WERI-Rb-1 (cell line): ENCODE measurements at regions not wholly inside any gene's neighbourhood (a gene's known extent, or its start where the extent isn't known, plus 50 kb on each side); places are given as distances from the start of the nearest gene placed in this dataset.

Source experiments
- DNase-seq: peaks from one replicate; pipeline ENCODE4 v3.0.0-alpha.2; 2020
- H3K27ac ChIP-seq: fragments of 250-450 bp; sonication (Bioruptor Pico); 2 replicates; pipeline ENCODE4 v1.5.1; 2020; ENCODE audit warnings: mild to moderate bottlenecking, moderate library complexity
- H3K27me3 ChIP-seq: fragments of 250-450 bp; sonication (Bioruptor Pico); 2 replicates; pipeline ENCODE4 v1.5.1; 2021; ENCODE audit warnings: mild to moderate bottlenecking, low read depth, moderate library complexity; ENCODE audit not compliant: insufficient read depth, severe bottlenecking
- H3K36me3 ChIP-seq: fragments of 250-450 bp; sonication (Bioruptor Pico); 2 replicates; pipeline ENCODE4 v1.5.1; 2020; ENCODE audit warnings: mild to moderate bottlenecking, moderate library complexity
- H3K4me3 ChIP-seq: 2 replicates; pipeline ENCODE4 v1.5.1; 2011; ENCODE audit warnings: low read depth, mild to moderate bottlenecking, control low read depth, low read length
- H3K9me3 ChIP-seq: fragments of 250-450 bp; sonication (Bioruptor Pico); 2 replicates; pipeline ENCODE4 v1.5.1; 2021; ENCODE audit warnings: mild to moderate bottlenecking, moderate library complexity; ENCODE audit not compliant: severe bottlenecking
- TF ChIP-seq, protein P1 (sequence below): IDR thresholded peaks from 2 replicates; pipeline ENCODE4 v1.5.1; 2011; ENCODE audit warnings: low read depth, mild to moderate bottlenecking, control low read depth, inconsistent platforms, low read length

DNA sequence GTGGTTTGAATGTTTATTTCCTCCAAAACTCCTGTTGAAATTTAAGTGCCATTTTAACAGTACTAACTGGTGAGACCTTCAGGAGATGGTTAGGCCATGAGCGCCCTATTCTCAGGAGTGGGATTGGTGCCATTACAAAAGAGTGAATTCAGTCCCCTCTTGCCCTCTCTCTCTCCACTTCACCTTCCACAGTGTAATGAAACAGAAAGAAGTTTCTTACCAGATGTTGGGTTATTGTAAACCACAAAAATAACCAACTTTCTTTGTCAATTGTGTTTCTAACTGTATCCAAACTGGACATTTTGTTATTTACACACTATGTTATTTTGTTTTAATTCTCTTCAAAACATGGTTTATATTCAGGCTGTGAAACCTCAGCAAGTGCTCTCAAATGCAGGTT is 1734.3 kb downstream of the PCDH7 start:
- no peak for DNase-seq
- TF ChIP-seq, protein P1, sequence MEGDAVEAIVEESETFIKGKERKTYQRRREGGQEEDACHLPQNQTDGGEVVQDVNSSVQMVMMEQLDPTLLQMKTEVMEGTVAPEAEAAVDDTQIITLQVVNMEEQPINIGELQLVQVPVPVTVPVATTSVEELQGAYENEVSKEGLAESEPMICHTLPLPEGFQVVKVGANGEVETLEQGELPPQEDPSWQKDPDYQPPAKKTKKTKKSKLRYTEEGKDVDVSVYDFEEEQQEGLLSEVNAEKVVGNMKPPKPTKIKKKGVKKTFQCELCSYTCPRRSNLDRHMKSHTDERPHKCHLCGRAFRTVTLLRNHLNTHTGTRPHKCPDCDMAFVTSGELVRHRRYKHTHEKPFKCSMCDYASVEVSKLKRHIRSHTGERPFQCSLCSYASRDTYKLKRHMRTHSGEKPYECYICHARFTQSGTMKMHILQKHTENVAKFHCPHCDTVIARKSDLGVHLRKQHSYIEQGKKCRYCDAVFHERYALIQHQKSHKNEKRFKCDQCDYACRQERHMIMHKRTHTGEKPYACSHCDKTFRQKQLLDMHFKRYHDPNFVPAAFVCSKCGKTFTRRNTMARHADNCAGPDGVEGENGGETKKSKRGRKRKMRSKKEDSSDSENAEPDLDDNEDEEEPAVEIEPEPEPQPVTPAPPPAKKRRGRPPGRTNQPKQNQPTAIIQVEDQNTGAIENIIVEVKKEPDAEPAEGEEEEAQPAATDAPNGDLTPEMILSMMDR, result no peak
- no peaks in the 10 kb centered on the region for H3K9me3 ChIP-seq
- H3K27me3 ChIP-seq, result no peaks in the 10 kb centered on the region
- no peaks in the 10 kb centered on the region for H3K36me3 ChIP-seq
- no peak overlapping the region for H3K4me3 ChIP-seq
- no peak overlapping the region for H3K27ac ChIP-seq

GRCh38 chr4:32455231-32455630 is 1735.1 kb downstream of the PCDH7 start:
- Histone ChIP-seq H3K36me3 (no peaks in the 10 kb centered on the region), H3K9me3 (no peaks in the 10 kb centered on the region), H3K4me3 (no peak overlapping the region), H3K27ac (no peak overlapping the region), H3K27me3 (no peaks in the 10 kb centered on the region)
- no peak for DNase-seq
- TF ChIP-seq, protein P1, result no peak

GRCh38 chr4:32460972-32461371 is 1740.8 kb downstream of the PCDH7 start:
- no peaks in the 10 kb centered on the region for H3K36me3 ChIP-seq
- H3K27ac ChIP-seq, result no peak overlapping the region
- H3K9me3 ChIP-seq, result no peaks in the 10 kb centered on the region
- TF ChIP-seq, protein P1, result no peak
- H3K4me3 ChIP-seq, result no peak overlapping the region
- no peaks in the 10 kb centered on the region for H3K27me3 ChIP-seq
- DNase-seq, result no peak

DNA sequence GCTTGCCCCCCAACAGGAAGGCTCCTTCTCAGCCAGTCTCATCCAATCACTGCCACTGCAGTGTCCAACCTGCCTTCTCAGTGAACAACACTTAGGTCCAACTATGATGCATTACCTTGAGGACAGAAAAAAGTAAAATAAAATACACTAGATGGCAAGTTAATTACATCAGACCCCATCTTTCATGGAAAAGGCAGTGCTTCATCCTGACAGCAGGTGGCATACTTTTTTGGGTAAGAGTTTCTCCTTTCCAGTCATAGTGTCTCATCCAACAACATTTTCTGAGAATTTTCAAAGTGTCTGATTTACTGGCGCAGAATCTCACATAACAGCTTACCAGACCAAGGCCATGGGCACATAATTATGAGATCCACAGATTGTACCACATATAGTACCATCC is 1742.8 kb downstream of the PCDH7 start:
- Histone ChIP-seq H3K27me3 (no peaks in the 10 kb centered on the region), H3K4me3 (no peak overlapping the region), H3K27ac (no peak overlapping the region), H3K9me3 (no peaks in the 10 kb centered on the region), H3K36me3 (no peaks in the 10 kb centered on the region)
- DNase-seq, result peak; percentile 20
- TF ChIP-seq, protein P1, result peak; percentile 49

GRCh38 chr4:32470087-32470585 is 1750.0 kb downstream of the PCDH7 start:
- TF ChIP-seq, protein P1, result no peak
- Histone ChIP-seq H3K36me3 (no peaks in the 10 kb centered on the region), H3K27me3 (no peaks in the 10 kb centered on the region), H3K4me3 (no peak overlapping the region), H3K27ac (no peak overlapping the region), H3K9me3 (no peaks in the 10 kb centered on the region)
- no peak for DNase-seq

DNA sequence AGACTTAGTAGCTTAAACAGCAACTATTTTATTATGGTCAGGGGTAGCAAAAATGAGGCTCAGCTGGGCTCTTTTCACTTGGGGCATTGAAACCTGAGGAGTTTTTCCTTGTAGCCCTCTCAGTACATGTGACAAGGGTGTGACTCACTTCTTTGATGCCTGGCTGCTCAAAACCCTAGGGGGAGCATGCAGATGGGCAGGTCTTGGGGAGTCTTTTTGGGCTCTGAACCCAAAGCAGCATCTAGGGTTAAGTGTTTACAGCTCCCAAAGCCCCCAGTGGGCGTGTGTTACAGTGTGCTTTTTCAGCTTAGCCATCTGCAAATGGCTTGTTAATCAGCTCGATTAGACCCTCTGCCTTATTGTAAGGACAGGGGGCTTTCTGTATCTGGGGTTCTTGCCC is 1752.7 kb downstream of the PCDH7 start:
- H3K4me3 ChIP-seq, result no peak overlapping the region
- DNase-seq, result no peak

More for the DNA sequence above, 1752.7 kb downstream of the PCDH7 start:
- H3K36me3 ChIP-seq, result no peaks in the 10 kb centered on the region
- TF ChIP-seq, protein P1, result no peak
- H3K9me3 ChIP-seq, result no peaks in the 10 kb centered on the region
- no peak overlapping the region for H3K27ac ChIP-seq
- H3K27me3 ChIP-seq, result no peaks in the 10 kb centered on the region
